ENCODE measurements at regions not wholly inside any gene's neighbourhood (a gene's known extent, or its start where the extent isn't known, plus 50 kb on each side); places are given as distances from the start of the nearest gene placed in this dataset.
"Not testable (repeated sequence)": the region's sequence is repeated elsewhere in the genome, so short reads cannot be mapped to it uniquely, and the experiment has no call there.

GRCh38 chr5:17374973-17375742, 122.9 kb upstream of the TAF11L2 start:
- H3K9me3 Mint-ChIP-seq, result no peaks in the 10 kb centered on the region
- H3K4me1 Mint-ChIP-seq (ENCODE audit: low read depth), result peaks cover 18% of the 10 kb centered on the region
- H3K4me3 Mint-ChIP-seq, result no peak overlapping the region
- H3K36me3 Mint-ChIP-seq (ENCODE audit: low read depth), result no peaks in the 10 kb centered on the region
- peaks cover 23% of the 10 kb centered on the region for H3K27me3 Mint-ChIP-seq
- H3K27ac Mint-ChIP-seq, result no peak overlapping the region
- intact Hi-C loops (cut with micrococcal nuclease), result no loop called here

DNA sequence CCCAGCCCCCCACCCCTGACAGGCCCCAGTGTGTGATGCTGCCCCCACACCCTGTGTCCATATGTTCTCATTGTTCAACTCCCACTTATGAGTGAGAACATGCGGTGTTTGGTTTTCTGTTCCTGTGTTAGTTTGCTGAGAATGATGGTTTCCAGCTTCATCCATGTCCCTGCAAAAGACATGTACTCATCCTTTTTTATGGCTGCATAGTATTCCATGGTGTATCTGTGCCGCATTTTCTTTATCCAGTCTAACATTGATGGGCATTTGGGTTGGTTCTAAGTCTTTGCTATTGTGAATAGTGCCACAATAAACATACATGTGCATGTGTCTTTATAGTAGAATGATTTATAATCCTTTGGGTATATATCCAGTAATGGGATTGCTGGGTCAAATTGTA, 122.1 kb upstream of the TAF11L2 start:
- H3K9me3 Mint-ChIP-seq; intact Hi-C loops (cut with micrococcal nuclease); H3K4me3 Mint-ChIP-seq; H3K36me3 Mint-ChIP-seq (ENCODE audit: low read depth); H3K27ac Mint-ChIP-seq: not testable (repeated sequence)
- Mint-ChIP-seq H3K4me1 (ENCODE audit: low read depth) (peaks cover 25% of the 10 kb centered on the region), H3K27me3 (peaks cover 27% of the 10 kb centered on the region)

DNA sequence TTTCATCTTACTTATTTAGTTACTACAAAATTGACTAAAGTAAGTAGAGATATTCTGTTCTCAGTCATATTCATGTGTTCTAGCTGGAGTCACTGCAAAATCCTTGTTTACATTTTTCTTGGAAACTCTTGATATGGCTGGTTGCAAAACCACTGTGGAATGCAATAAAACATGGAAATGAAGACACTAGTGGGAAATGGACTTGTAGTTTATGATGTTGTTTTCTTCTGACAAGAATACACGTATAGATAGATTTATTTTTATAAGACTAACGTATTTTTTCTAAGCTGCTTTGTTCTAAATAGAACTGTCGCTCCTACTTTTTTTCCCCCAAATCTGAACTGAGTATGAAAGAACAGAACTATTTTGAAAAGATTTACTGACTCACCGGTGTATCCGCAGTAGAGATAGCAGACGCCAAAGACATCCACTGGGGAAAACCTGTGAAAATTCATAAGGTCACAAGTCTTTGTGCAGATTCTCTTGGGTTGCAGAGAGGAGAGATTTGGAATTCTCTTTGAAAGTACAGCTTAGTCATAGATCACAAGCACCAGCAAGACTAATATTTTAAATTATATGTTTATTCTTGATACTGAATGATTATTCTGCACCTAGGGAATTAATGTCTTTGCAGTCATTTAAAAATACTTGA, 119.6 kb upstream of the TAF11L2 start:
- intact Hi-C loops (cut with micrococcal nuclease), result no loop called here
- no peak overlapping the region for H3K4me3 Mint-ChIP-seq
- no peak overlapping the region for H3K27ac Mint-ChIP-seq
- no peaks in the 10 kb centered on the region for H3K9me3 Mint-ChIP-seq
- no peaks in the 10 kb centered on the region for H3K36me3 Mint-ChIP-seq (ENCODE audit: low read depth)
- H3K27me3 Mint-ChIP-seq, result peaks cover 28% of the 10 kb centered on the region
- peaks cover 34% of the 10 kb centered on the region for H3K4me1 Mint-ChIP-seq (ENCODE audit: low read depth)

DNA sequence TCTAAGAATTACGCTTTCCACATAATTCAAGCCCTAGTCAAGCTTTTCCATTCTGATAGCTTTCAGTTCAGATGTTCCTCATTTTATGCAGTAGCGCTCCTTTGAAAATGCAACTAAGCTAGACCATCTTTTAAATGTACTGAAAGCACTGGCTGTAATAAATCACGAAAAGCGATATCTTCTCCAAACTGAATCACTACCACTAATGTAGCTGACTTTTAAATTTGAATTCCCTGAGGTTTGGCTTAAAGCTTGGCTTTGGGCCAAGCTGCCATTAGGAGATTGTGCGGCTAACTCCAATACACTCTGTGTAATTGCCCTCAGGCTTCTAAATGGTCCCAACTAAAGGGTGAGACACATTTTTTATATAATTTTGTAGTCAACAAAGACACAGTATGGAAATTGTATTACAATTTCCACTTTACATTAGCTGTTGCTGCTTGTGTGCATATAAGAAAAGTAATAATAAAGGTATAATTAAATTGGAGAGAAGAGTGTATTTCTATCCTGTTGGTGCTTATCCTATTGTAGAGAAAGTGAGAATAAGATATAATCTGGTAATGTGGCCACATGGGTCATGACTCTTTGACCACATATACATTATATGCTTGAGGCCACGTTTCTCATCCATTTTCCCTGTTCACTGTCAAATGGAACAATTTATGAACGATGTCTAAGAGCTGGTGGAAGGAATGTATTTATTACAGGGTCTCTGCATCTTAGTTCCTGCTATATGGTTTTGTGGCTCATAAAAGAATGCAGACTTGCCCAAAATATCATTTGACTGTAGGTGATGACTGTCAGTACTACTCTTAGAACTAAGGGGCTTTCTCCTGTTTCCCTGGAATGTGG, 118.7 kb upstream of the TAF11L2 start:
- Mint-ChIP-seq H3K9me3 (no peaks in the 10 kb centered on the region), H3K27ac (no peak overlapping the region), H3K27me3 (peaks cover 36% of the 10 kb centered on the region), H3K36me3 (ENCODE audit: low read depth) (no peaks in the 10 kb centered on the region), H3K4me1 (ENCODE audit: low read depth) (peaks cover 25% of the 10 kb centered on the region), H3K4me3 (no peak overlapping the region)
- intact Hi-C loops (cut with micrococcal nuclease), result no loop called here

DNA sequence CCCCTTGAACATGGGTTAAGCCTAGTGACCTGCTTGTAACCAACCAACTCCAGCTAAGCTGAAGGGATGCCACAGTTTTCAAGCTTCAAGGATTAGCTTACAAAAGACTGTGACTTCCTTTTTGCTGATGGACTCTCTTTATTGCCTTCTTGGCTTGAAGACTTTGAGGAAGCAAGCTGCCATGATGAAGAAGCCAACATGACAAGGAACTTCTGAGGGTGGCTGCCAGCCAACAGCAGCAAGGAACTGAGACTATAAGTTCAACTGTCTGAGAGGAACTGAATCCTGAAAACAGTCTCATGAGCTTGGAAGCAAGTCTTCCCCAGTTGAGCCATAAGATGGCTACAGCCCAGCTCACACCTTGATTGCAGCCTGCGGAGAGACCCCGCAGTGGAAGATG, 116.1 kb upstream of the TAF11L2 start:
- Mint-ChIP-seq H3K27me3 (peaks cover 39% of the 10 kb centered on the region), H3K36me3 (ENCODE audit: low read depth) (no peaks in the 10 kb centered on the region), H3K27ac (peak overlapping the region; percentile 13), H3K4me1 (ENCODE audit: low read depth) (peaks cover 22% of the 10 kb centered on the region), H3K4me3 (no peak overlapping the region), H3K9me3 (no peaks in the 10 kb centered on the region)
- intact Hi-C loops (cut with micrococcal nuclease), result loop anchor here (2.0 kb wide), 1 partner anchor 25 kb away; no protein-coding TSS in a partner anchor

DNA sequence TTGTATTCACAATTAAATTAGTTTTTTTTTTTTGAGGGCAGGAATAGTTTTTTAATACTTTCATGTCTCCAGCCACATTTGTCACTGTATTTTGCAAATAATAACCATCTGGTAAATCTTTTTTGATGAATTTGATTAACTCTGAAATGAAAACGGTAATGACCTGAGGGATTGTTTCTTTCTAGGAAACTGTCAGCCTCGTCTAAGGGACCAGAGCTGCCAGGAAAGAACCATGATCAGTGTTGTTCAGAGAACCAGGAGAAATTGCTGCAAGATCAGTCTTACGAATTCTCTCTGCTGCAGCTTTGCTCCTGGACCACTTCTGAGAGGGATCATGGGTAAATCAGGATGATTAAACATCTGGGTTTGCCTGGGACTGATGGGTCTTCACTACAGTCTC, 114.5 kb upstream of the TAF11L2 start:
- Mint-ChIP-seq H3K27me3 (peaks cover 40% of the 10 kb centered on the region), H3K4me3 (no peak overlapping the region), H3K4me1 (ENCODE audit: low read depth) (peaks cover 30% of the 10 kb centered on the region), H3K36me3 (ENCODE audit: low read depth) (no peaks in the 10 kb centered on the region), H3K9me3 (no peaks in the 10 kb centered on the region), H3K27ac (no peak overlapping the region)
- intact Hi-C loops (cut with micrococcal nuclease), result loop anchor here (2.0 kb wide), 1 partner anchor 27 kb away; no protein-coding TSS in a partner anchor

DNA sequence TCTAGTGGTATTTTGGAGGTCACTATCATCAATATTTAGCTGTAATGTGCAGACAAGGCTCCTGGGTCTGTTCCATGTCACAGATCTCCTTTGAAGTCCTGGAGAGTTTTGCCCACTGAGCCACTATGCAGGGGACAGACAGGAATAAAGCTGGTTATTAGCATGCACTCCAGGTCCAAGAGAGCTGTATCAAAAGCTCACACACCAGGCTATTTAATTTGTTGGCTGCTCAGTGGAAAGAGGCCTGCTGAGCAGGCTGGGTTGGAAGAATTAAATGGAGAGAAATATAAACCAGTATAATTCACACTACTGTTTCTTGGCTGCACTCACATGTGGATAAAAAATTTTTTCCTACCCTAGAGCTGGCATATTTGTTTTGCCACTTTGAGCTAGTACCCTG, 113.8 kb upstream of the TAF11L2 start:
- intact Hi-C loops (cut with micrococcal nuclease), result no loop called here
- H3K36me3 Mint-ChIP-seq (ENCODE audit: low read depth), result no peaks in the 10 kb centered on the region
- H3K4me1 Mint-ChIP-seq (ENCODE audit: low read depth), result peaks cover 30% of the 10 kb centered on the region
- no peak overlapping the region for H3K4me3 Mint-ChIP-seq
- H3K27me3 Mint-ChIP-seq, result peaks cover 38% of the 10 kb centered on the region
- no peak overlapping the region for H3K27ac Mint-ChIP-seq
- no peaks in the 10 kb centered on the region for H3K9me3 Mint-ChIP-seq

GRCh38 chr5:17388717-17389116, 109.3 kb upstream of the TAF11L2 start:
- H3K27ac Mint-ChIP-seq, result no peak overlapping the region
- no peak overlapping the region for H3K4me3 Mint-ChIP-seq
- intact Hi-C loops (cut with micrococcal nuclease), result no loop called here
- H3K27me3 Mint-ChIP-seq, result peaks cover 28% of the 10 kb centered on the region
- no peaks in the 10 kb centered on the region for H3K9me3 Mint-ChIP-seq
- H3K36me3 Mint-ChIP-seq (ENCODE audit: low read depth), result no peaks in the 10 kb centered on the region
- H3K4me1 Mint-ChIP-seq (ENCODE audit: low read depth), result peaks cover 9% of the 10 kb centered on the region

DNA sequence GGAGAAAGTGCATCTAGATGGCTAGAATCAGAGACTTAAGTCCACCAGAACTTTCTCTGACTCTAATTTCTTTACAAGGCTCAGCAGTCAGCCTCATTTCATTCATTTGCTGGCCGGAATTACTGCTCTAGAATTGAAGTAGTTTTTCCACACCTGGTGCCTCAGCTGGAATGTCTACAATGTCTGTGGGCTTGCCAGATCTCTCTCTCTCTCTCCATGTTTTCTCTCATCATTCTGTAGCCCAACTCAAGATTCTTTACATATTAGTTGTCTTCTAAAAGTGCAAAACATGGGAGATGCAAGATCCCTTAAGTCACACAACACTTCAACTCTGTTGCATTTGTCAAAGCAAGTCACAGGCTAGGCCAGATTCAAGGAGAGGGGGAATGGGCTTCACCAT, 103.9 kb upstream of the TAF11L2 start:
- intact Hi-C loops (cut with micrococcal nuclease), result no loop called here
- Mint-ChIP-seq H3K27me3 (peaks cover 18% of the 10 kb centered on the region), H3K27ac (no peak overlapping the region), H3K9me3 (peaks cover 11% of the 10 kb centered on the region), H3K4me3 (no peak overlapping the region), H3K4me1 (ENCODE audit: low read depth) (peaks cover 20% of the 10 kb centered on the region), H3K36me3 (ENCODE audit: low read depth) (no peaks in the 10 kb centered on the region)

- Mint-ChIP-seq H3K27ac (no peak overlapping the region), H3K9me3 (peaks cover 11% of the 10 kb centered on the region), H3K4me1 (ENCODE audit: low read depth) (peaks cover 32% of the 10 kb centered on the region), H3K27me3 (peaks cover 18% of the 10 kb centered on the region), H3K36me3 (ENCODE audit: low read depth) (no peaks in the 10 kb centered on the region), H3K4me3 (no peak overlapping the region)
- intact Hi-C loops (cut with micrococcal nuclease), result loop anchor here (5.0 kb wide), 1 partner anchor 38 kb away; no protein-coding TSS in a partner anchor
These were observed 102.7 kb upstream of the TAF11L2 start for GRCh38 chr5:17395106-17395880.

DNA sequence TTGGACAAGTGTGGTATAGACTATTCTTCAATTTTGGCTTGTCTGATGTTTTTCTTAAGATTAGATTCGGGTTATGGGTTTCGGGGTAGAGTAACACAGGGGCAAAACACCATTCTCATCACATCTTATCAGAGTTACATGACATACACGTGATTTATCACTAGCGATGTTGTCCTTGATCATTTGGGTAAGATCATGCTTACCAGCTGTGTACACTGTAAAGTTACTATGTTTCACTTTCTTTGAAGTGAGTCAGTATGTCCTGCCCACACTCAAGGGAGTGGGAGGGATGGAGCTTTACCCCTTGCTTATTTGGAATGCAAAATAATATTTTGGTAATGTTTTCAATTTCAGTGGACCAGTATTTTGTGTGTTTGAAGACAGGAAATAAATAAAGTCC, 101.8 kb upstream of the TAF11L2 start:
- H3K27me3 Mint-ChIP-seq, result peaks cover 27% of the 10 kb centered on the region
- H3K9me3 Mint-ChIP-seq, result peaks cover 11% of the 10 kb centered on the region
- intact Hi-C loops (cut with micrococcal nuclease), result loop anchor here (5.0 kb wide), 1 partner anchor 39 kb away; no protein-coding TSS in a partner anchor
- no peaks in the 10 kb centered on the region for H3K36me3 Mint-ChIP-seq (ENCODE audit: low read depth)
- peaks cover 42% of the 10 kb centered on the region for H3K4me1 Mint-ChIP-seq (ENCODE audit: low read depth)
- H3K27ac Mint-ChIP-seq, result no peak overlapping the region
- no peak overlapping the region for H3K4me3 Mint-ChIP-seq

- Mint-ChIP-seq H3K4me3 (no peak overlapping the region), H3K36me3 (ENCODE audit: low read depth) (no peaks in the 10 kb centered on the region)
- intact Hi-C loops (cut with micrococcal nuclease), result loop anchor here (5.0 kb wide), 1 partner anchor 41 kb away; no protein-coding TSS in a partner anchor
These were observed 99.6 kb upstream of the TAF11L2 start for GRCh38 chr5:17398431-17398830.

More at GRCh38 chr5:17398431-17398830, 99.6 kb upstream of the TAF11L2 start:
- peaks cover 11% of the 10 kb centered on the region for H3K9me3 Mint-ChIP-seq
- H3K27ac Mint-ChIP-seq, result peak overlapping the region; percentile 58
- peaks cover 60% of the 10 kb centered on the region for H3K4me1 Mint-ChIP-seq (ENCODE audit: low read depth)
- H3K27me3 Mint-ChIP-seq, result peaks cover 44% of the 10 kb centered on the region
